Caco-2 (cell line): ENCODE measurements at regions not wholly inside any gene's neighbourhood (a gene's known extent, or its start where the extent isn't known, plus 50 kb on each side); places are given as distances from the start of the nearest gene placed in this dataset.

Source experiments
- BruUV-seq: library from RNA; stranded (reverse); fragments of 400-500 nt; replicated peaks from 2 replicates; lab custom pipeline; 2021; lab: Mats Ljungman, UMichigan
- CTCF ChIA-PET: fragments of 300-600 bp; sonication (Branson Sonifier 250); formaldehyde crosslinking; loops from one replicate; lab custom pipeline; 2022; ENCODE audit warnings: antibody characterized with exemption; lab: Charles Lee
- POLR2A ChIA-PET: fragments of 300-600 bp; sonication (Branson Sonifier 250); formaldehyde crosslinking; loops from one replicate; lab custom pipeline; 2022; ENCODE audit warnings: antibody characterized with exemption; lab: Charles Lee
- DNase-seq, 2 experiments: peaks; one replicate each; pipeline versions ENCODE4 v3.0.0 to v3.0.0-alpha.2; 2020 to 2022
- H3K27me3 ChIP-seq: replicated peaks from 2 replicates; pipeline ENCODE4 v1.6.0; 2011; ENCODE audit warnings: low read length; ENCODE audit not compliant: control insufficient read depth, insufficient read depth
- H3K36me3 ChIP-seq: 2 replicates; pipeline ENCODE4 v1.5.1; 2011; ENCODE audit warnings: low read length; ENCODE audit not compliant: control insufficient read depth, insufficient read depth
- H3K4me1 ChIP-seq: fragments of 250-450 bp; sonication (Bioruptor Pico); 2 replicates; pipeline ENCODE4 v1.5.1; 2020; ENCODE audit warnings: mild to moderate bottlenecking
- H3K4me3 ChIP-seq: 2 replicates; pipeline ENCODE4 v1.5.1; 2011; ENCODE audit warnings: low read depth, mild to moderate bottlenecking, control low read depth, low read length
- H3K9me3 ChIP-seq: fragments of 250-450 bp; sonication (Bioruptor Pico); 2 replicates; pipeline ENCODE4 v1.5.1; 2020; ENCODE audit warnings: mild to moderate bottlenecking, moderate library complexity
- H3K27ac Mint-ChIP-seq: one replicate; pipeline ENCODE4 v1.8.0; 2022; ENCODE audit warnings: mixed read lengths; ENCODE audit not compliant: unreplicated experiment
- H3K27me3 Mint-ChIP-seq: one replicate; pipeline ENCODE4 v1.8.0; 2022; ENCODE audit warnings: mixed read lengths; ENCODE audit not compliant: insufficient read depth, unreplicated experiment
- H3K36me3 Mint-ChIP-seq: one replicate; pipeline ENCODE4 v1.8.0; 2022; ENCODE audit warnings: mild to moderate bottlenecking, mixed read lengths; ENCODE audit not compliant: insufficient read depth, unreplicated experiment
- H3K4me1 Mint-ChIP-seq: one replicate; pipeline ENCODE4 v1.8.0; 2022; ENCODE audit warnings: low read depth, mixed read lengths; ENCODE audit not compliant: unreplicated experiment
- H3K4me3 Mint-ChIP-seq: one replicate; pipeline ENCODE4 v1.8.0; 2022; ENCODE audit warnings: mild to moderate bottlenecking, moderate library complexity, mixed read lengths; ENCODE audit not compliant: unreplicated experiment
- H3K9me3 Mint-ChIP-seq: one replicate; pipeline ENCODE4 v1.8.0; 2022; ENCODE audit warnings: mixed read lengths; ENCODE audit not compliant: unreplicated experiment
- intact Hi-C: fragments of 100-400 bp; cut with micrococcal nuclease; formaldehyde crosslinking; loops from one replicate; pipeline ENCODE4 v1.10.0; 2022; ENCODE audit not compliant: unreplicated experiment
- TF ChIP-seq, protein P1 (sequence below), 2 experiments: fragments of 200-600 bp in 1 of 2; IDR thresholded peaks; 1 replicate in 1 of 2; 2 replicates in 1 of 2; pipeline versions ENCODE4 v1.5.1 to v1.8.0; 2011 to 2022; ENCODE audit warnings: antibody characterized with exemption in 1 of 2, control low read depth in 1 of 2, inconsistent platforms in 1 of 2, low read depth in 1 of 2, low read length in 1 of 2, mild to moderate bottlenecking in 1 of 2, moderate library complexity in 1 of 2; ENCODE audit not compliant: insufficient read depth in 1 of 2, severe bottlenecking in 1 of 2, unreplicated experiment in 1 of 2

DNA sequence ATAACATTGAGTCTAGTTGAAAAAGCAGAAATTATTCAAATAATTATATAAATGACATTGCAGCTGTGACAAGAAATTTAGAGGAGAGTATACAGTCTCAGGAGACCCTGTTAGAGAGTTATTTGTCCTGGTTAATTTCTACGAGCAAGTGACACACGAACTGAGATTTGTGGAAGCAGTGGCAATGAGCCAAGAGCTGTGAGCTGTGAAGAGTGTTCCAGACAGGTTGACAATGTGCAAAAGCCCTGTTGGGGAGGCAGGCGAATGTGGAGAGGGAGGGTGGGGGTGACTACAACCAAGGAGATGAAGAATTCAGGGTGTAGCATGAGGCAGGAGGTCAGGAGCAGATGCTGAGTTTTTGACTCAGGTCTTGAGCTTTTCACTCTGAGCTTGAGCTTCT, 620.2 kb upstream of the TENM4 start:
- no peaks in the 10 kb centered on the region for H3K27me3 ChIP-seq
- Mint-ChIP-seq H3K27me3 (peaks cover 6% of the 10 kb centered on the region), H3K4me3 (no peak overlapping the region), H3K36me3 (no peaks in the 10 kb centered on the region), H3K9me3 (no peaks in the 10 kb centered on the region), H3K27ac (no peak overlapping the region), H3K4me1 (no peaks in the 10 kb centered on the region)
- no peaks in the 10 kb centered on the region for H3K4me1 ChIP-seq
- intact Hi-C loops = no loop called here
- H3K36me3 ChIP-seq = no peaks in the 10 kb centered on the region
- TF ChIP-seq, protein P1, sequence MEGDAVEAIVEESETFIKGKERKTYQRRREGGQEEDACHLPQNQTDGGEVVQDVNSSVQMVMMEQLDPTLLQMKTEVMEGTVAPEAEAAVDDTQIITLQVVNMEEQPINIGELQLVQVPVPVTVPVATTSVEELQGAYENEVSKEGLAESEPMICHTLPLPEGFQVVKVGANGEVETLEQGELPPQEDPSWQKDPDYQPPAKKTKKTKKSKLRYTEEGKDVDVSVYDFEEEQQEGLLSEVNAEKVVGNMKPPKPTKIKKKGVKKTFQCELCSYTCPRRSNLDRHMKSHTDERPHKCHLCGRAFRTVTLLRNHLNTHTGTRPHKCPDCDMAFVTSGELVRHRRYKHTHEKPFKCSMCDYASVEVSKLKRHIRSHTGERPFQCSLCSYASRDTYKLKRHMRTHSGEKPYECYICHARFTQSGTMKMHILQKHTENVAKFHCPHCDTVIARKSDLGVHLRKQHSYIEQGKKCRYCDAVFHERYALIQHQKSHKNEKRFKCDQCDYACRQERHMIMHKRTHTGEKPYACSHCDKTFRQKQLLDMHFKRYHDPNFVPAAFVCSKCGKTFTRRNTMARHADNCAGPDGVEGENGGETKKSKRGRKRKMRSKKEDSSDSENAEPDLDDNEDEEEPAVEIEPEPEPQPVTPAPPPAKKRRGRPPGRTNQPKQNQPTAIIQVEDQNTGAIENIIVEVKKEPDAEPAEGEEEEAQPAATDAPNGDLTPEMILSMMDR (IDR thresholded peaks at IDR 0.05; ENCODE audit: insufficient read depth in 1 of 2, low read depth in 1 of 2, low read length in 1 of 2, severe bottlenecking in 1 of 2, unreplicated experiment in 1 of 2) = no peak
- BruUV-seq = no TSS peak
- H3K9me3 ChIP-seq = no peaks in the 10 kb centered on the region
- DNase-seq = no peak
- H3K4me3 ChIP-seq = no peak overlapping the region
- CTCF ChIA-PET = no interaction called here
- POLR2A ChIA-PET = no interaction called here

DNA sequence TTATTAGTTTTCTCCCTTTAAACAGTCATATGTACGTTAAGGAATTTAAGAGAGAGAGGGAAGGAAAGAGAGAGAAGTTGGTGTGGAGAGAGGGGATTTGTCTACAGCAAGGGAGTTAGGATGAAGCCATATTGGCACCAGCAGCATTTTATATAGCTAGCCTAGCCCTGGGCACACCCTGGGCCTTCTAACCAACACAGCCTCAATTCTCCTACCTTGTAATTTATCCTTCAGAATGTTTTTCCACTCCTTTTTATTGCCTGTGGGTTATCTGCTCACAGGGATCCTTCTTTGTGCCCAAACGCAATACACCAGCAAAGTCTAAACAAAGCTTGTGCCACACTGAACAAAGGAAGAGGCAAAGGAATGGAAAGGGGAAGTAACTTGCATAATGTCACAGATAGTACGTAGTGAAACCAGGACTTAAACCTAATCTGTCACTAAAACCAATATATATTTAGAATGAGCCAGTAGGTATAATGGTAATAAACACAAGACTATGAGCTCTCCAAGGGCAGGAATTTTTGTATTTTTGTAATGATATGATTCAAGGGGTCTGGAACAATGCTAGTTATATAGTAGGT, 613.8 kb upstream of the TENM4 start:
- H3K36me3 Mint-ChIP-seq = no peaks in the 10 kb centered on the region
- TF ChIP-seq, protein P1 (IDR thresholded peaks at IDR 0.05; ENCODE audit: insufficient read depth in 1 of 2, low read depth in 1 of 2, low read length in 1 of 2, severe bottlenecking in 1 of 2, unreplicated experiment in 1 of 2) = no peak
- CTCF ChIA-PET = no interaction called here
- no peak overlapping the region for H3K27ac Mint-ChIP-seq
- no peaks in the 10 kb centered on the region for H3K4me1 ChIP-seq
- intact Hi-C loops = no loop called here
- POLR2A ChIA-PET = no interaction called here
- H3K4me1 Mint-ChIP-seq = no peaks in the 10 kb centered on the region
- no peak overlapping the region for H3K4me3 ChIP-seq
- BruUV-seq = no TSS peak
- H3K27me3 Mint-ChIP-seq = peaks cover 7% of the 10 kb centered on the region
- no peak for DNase-seq
- H3K9me3 Mint-ChIP-seq = no peaks in the 10 kb centered on the region
- H3K9me3 ChIP-seq = no peaks in the 10 kb centered on the region
- H3K4me3 Mint-ChIP-seq = no peak overlapping the region
- H3K27me3 ChIP-seq = no peaks in the 10 kb centered on the region
- H3K36me3 ChIP-seq = no peaks in the 10 kb centered on the region

DNA sequence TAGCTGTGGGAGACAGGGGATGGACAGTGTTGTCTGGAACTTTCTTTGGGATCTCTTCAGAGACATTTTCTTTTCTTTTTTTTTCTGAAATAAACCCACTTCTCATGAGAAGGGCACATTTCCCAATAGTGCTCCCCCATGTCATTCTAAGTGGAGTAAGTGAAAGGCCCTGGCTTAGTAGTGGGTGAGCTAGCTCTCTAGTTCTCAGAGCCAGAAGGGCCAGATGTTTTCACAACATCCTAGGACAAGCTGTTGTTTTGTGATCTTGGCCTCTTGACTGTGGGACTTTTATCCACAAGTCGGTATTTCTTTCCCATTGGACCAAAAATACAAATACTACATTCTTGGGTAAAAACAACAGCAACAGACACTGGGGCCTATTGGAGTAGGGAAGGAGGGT, 607.7 kb upstream of the TENM4 start:
- CTCF ChIA-PET = no interaction called here
- H3K9me3 Mint-ChIP-seq = no peaks in the 10 kb centered on the region
- no peak overlapping the region for H3K4me3 Mint-ChIP-seq
- Histone ChIP-seq H3K4me3 (no peak overlapping the region), H3K36me3 (no peaks in the 10 kb centered on the region), H3K27me3 (no peaks in the 10 kb centered on the region), H3K9me3 (no peaks in the 10 kb centered on the region), H3K4me1 (no peaks in the 10 kb centered on the region)
- intact Hi-C loops = no loop called here
- TF ChIP-seq, protein P1 (IDR thresholded peaks at IDR 0.05; ENCODE audit: insufficient read depth in 1 of 2, low read depth in 1 of 2, low read length in 1 of 2, severe bottlenecking in 1 of 2, unreplicated experiment in 1 of 2) = no peak
- H3K27ac Mint-ChIP-seq = no peak overlapping the region
- H3K27me3 Mint-ChIP-seq = peaks cover 15% of the 10 kb centered on the region
- H3K4me1 Mint-ChIP-seq = no peaks in the 10 kb centered on the region
- POLR2A ChIA-PET = no interaction called here
- no peaks in the 10 kb centered on the region for H3K36me3 Mint-ChIP-seq
- no TSS peak for BruUV-seq
- DNase-seq = no peak
